LHCN-M2 (cell line): ENCODE measurements at regions not wholly inside any gene's neighbourhood (a gene's known extent, or its start where the extent isn't known, plus 50 kb on each side); places are given as distances from the start of the nearest gene placed in this dataset.

Experiments used
- DNase-seq: peaks from one replicate; pipeline ENCODE4 v3.0.0-alpha.2; 2012; ENCODE audit warnings: low read depth

DNA sequence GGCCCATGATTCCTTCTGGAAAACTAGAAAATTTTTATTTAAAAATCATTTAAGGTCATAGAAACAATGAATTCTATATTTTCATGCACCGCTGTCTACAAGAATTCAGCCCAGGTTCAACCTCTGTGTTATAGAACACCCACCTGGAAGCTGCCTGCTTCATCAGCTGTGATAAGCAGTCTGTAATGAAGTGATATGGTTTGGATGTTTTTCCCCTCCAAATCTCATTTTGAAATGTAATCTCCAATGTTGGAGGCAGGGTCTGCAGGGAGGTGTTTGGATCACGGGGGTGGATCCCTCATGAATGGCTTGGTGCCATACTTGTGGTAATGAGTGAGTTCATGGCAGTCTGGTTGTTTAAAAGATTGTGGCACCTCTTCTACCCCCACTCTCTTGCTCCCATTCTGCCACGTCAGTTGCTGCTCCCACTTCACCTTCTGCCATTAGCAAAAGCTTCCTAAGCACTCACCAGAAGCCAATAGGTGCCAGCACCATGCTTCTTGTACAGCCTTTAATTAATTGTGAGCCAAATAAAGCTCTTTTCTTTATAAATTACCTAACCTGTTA, 55.6 kb downstream of the MRPL32 start:
- DNase-seq: no peak

GRCh38 chr7:42991024-42991423, 58.8 kb downstream of the MRPL32 start:
- DNase-seq: no peak

DNA sequence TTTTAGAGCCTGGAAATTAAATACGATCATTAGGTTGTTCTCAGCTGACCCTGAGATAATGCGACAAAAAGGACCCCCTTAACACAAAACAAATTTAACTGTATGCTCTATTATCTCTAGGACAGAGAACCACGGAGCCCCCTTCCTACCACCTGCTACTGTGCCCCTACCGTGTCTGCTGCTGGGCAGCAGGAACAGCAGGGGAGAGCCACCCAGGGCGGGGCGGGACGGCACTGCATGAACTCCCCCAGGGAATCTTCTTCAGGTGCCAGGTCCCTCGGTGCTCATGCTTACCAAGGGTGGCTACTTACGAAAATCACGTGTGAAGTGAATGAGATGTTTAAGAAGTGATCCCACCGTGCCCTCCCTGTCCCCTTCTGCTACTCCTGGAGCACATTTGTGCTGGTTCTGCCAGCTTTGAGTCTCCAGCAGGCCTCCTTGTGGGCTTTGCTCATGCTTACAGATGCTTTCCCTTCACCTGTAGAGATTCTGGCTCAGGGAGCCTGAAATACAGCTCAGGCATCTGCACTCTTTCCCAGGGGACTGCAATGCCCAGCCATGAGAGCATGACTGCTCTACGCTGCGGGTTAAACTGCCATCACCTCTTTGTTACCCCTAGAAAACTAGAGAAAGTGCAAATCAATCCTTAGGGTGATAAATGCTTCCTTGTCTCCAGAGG, 59.9 kb downstream of the MRPL32 start:
- DNase-seq: no peak

- DNase-seq: no peak
These were observed 60.9 kb downstream of the MRPL32 start for GRCh38 chr7:42993038-42993437.

- no peak for DNase-seq
These were observed 61.9 kb downstream of the MRPL32 start for GRCh38 chr7:42994096-42994495.

GRCh38 chr7:42997611-42998010, 65.4 kb downstream of the MRPL32 start:
- no peak for DNase-seq

GRCh38 chr7:43004082-43004481, 71.9 kb downstream of the MRPL32 start:
- no peak for DNase-seq

DNA sequence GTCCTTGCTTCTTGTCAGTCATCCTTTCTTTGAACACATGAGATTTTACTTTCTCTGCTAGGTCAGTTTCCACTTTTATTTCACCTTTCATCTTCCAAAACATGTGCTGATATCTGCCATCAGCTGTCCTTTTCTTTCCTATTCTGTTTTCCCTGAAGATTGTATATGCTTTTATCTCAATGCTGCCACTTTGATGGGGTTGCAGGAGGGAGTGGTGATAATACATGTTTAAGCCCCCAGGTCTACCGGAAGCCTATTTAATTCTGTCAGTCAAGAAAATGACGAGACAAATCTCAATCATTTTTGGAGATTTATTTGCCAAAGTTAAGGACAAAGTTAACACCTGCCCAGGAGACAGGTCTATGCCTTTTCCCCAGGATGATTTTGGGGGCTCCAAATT, 73.8 kb downstream of the MRPL32 start:
- no peak for DNase-seq

DNA sequence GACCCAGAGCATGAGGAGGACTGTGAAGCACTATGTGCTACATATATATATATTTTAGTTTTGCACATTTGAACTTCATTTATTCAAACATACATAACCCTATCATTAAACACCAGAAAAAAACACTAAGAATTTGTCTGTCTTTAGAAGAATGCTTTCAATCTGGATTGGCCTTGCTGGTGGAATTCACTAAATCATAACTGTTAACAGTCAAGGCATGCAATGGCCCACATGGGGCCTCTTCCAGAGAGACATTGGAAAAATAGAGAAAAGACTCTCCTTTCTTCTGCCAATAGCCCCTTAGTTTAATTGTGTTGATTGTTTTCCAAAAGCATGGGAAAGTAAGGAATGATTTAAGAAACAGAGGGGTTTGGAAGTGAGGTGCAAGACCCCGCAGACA, 77.9 kb downstream of the MRPL32 start:
- no peak for DNase-seq

- DNase-seq: no peak
These were observed 79.7 kb downstream of the MRPL32 start for GRCh38 chr7:43011879-43012278.

GRCh38 chr7:43014406-43014805, 82.2 kb downstream of the MRPL32 start:
- no peak for DNase-seq

- no peak for DNase-seq
These were observed 83.1 kb downstream of the MRPL32 start for GRCh38 chr7:43015301-43015700.

DNA sequence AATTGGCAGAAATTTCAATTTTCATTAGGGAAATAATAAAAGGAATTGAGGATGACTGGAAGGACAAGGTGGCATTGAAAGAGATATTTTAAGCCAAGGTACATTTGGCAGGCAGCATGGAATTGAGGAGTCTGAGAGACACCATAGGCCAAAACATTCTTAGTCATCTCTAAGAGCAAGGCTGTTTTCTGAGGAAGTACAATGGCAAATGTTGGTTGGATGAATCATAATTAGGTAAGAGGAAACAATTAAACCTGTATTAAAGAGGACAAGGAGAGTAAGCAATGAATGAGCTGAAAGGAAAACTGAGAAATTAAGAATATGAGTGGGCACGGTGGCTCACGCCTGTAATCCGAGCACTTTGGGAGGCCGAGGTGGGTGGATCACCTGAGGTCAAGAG, 86.3 kb downstream of the MRPL32 start:
- DNase-seq: peak; percentile 12

GRCh38 chr7:43021431-43021830, 89.3 kb downstream of the MRPL32 start:
- no peak for DNase-seq

DNA sequence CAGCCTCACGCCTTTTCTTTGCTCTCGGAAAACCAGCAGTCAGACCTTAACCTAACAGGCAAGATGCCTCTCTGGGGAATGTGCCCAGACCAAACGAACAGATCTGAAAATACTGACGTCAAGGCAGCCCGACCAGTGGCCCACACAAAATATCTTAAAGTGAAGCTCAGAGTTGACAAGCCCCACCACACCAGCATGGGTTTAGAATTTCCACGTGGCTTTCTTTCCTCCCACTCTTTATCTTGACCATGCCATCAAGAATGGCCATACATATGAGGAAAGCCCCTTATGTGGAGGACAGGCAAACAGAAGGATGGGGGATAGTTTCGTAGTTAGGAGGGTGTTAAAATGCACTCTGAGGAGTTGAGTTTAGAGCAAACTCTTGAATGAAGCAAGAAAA, 89.8 kb downstream of the MRPL32 start:
- DNase-seq: no peak

- DNase-seq: no peak
These were observed 79.1 kb upstream of the HECW1 start for GRCh38 chr7:43033369-43033768.

GRCh38 chr7:43034535-43035002, 77.9 kb upstream of the HECW1 start:
- no peak for DNase-seq

GRCh38 chr7:43037531-43037930, 74.9 kb upstream of the HECW1 start:
- no peak for DNase-seq

- DNase-seq: no peak
These were observed 74.2 kb upstream of the HECW1 start for GRCh38 chr7:43038254-43038653.

DNA sequence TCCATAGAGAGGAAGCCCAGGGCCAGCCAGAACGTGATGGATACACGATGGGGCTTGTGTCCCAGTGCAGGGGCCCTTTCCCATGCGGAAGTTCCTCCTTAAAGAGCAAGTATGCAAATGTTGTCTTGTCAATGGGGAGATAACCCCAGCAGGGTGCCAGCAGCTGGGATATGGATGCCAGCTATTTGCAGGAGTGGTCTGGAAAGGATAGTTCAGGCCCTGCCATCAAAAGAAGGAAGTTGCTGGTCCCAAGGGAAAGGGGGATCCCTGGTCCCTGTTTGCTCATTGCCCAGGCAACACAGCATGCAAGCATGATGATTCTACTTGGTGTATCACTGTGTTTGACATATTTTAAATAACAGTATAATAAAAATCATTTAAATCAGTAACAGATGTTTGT, 73.1 kb upstream of the HECW1 start:
- no peak for DNase-seq

DNA sequence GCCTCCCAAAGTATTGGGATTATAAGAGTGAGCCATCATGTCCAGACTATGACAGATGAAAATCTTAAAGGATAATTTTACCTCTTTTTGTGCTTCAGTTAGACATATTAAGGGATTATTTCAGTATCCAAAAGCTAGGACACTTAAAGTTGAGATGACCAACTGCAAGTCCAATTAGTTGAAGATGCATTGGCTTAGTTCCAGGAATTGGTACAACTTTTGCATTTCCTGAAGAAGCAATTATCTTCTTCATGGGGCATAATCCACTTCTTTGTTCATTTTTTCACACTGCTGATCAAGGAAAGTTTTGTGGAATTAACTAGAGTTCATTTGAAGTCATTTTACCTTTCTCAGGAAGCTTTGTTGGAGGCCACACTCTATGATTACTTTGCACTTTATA, 72.0 kb upstream of the HECW1 start:
- no peak for DNase-seq

GRCh38 chr7:43041105-43041504, 71.3 kb upstream of the HECW1 start:
- no peak for DNase-seq

GRCh38 chr7:43041724-43042123, 70.7 kb upstream of the HECW1 start:
- no peak for DNase-seq

DNA sequence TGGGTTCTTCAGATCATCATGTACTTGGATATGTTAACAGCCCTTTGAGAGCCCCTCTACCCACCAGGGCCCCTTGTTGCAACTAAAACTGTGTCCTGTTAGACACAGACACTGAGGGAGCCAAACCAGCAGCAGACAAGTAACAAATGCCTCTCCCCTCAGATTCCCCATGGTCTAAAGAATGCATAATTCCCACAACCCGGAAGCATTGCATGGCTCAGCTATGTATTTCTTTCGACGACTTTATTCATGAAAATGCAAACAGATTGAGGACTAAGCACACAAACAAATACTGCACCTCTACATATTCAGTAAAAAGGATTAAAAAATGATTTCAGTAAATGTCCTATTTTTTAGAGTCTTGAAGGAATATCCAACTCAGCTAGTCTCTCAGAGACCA, 70.1 kb upstream of the HECW1 start:
- DNase-seq: no peak
